OCI-LY1 (cell line): ENCODE measurements at regions not wholly inside any gene's neighbourhood (a gene's known extent, or its start where the extent isn't known, plus 50 kb on each side); places are given as distances from the start of the nearest gene placed in this dataset.

Experiments
- H2AFZ ChIP-seq: fragments of 200-600 bp; sonication (generic), shearing (Covaris generic); 2 replicates; pipeline ENCODE4 v1.6.0; 2014; ENCODE audit warnings: antibody characterized with exemption, mild to moderate bottlenecking, low read length
- H3F3A ChIP-seq: fragments of 200-600 bp; sonication (generic), shearing (Covaris generic); 2 replicates; pipeline ENCODE4 v1.6.0; 2014; ENCODE audit warnings: mild to moderate bottlenecking, antibody characterized with exemption, low read length, moderate library complexity; ENCODE audit not compliant: insufficient read depth
- H3K27ac ChIP-seq: fragments of 200-600 bp; sonication (generic); 2 replicates; pipeline ENCODE4 v1.5.1; 2014; ENCODE audit warnings: low read length, mixed run types, mild to moderate bottlenecking, low read depth; ENCODE audit not compliant: poor library complexity, severe bottlenecking
- H3K27me3 ChIP-seq: fragments of 200-600 bp; sonication (generic); 2 replicates; pipeline ENCODE4 v1.6.0; 2014; ENCODE audit warnings: antibody characterized with exemption, mild to moderate bottlenecking, low read length, moderate library complexity; ENCODE audit not compliant: insufficient read depth
- H3K36me3 ChIP-seq: fragments of 200-600 bp; sonication (generic); 2 replicates; pipeline ENCODE4 v1.6.1; 2014; ENCODE audit warnings: mild to moderate bottlenecking, antibody characterized with exemption, low read length, moderate library complexity, mixed read lengths; ENCODE audit not compliant: insufficient read depth
- H3K4me1 ChIP-seq: fragments of 200-600 bp; sonication (generic); 2 replicates; pipeline ENCODE4 v1.5.1; 2014; ENCODE audit warnings: mild to moderate bottlenecking, low read length, moderate library complexity; ENCODE audit not compliant: insufficient read depth, severe bottlenecking
- H3K4me2 ChIP-seq: fragments of 200-600 bp; sonication (generic), shearing (Covaris generic); 2 replicates; pipeline ENCODE4 v1.6.1; 2014; ENCODE audit warnings: low read length
- H3K4me3 ChIP-seq: fragments of 200-600 bp; sonication (generic); 2 replicates; pipeline ENCODE4 v1.5.1; 2014; ENCODE audit warnings: low read length, low read depth, mild to moderate bottlenecking, mixed read lengths; ENCODE audit not compliant: poor library complexity, severe bottlenecking
- H3K79me2 ChIP-seq: fragments of 200-600 bp; shearing (Covaris generic); 2 replicates; pipeline ENCODE4 v1.6.1; 2016; ENCODE audit warnings: mixed run types, low read length, mixed read lengths; ENCODE audit not compliant: insufficient read depth
- H3K9ac ChIP-seq: fragments of 200-600 bp; sonication (generic), shearing (Covaris generic); 2 replicates; pipeline ENCODE4 v1.6.1; 2014; ENCODE audit warnings: mild to moderate bottlenecking, low read length, mixed read lengths
- H3K9me2 ChIP-seq: fragments of 200-600 bp; sonication (generic), shearing (Covaris generic); 2 replicates; pipeline ENCODE4 v1.6.1; 2014; ENCODE audit warnings: low read depth, mild to moderate bottlenecking, low read length, mixed read lengths
- H3K9me3 ChIP-seq: fragments of 200-600 bp; shearing (Covaris generic); 2 replicates; pipeline ENCODE4 v1.6.1; 2014; ENCODE audit warnings: low read length, mixed read lengths
- H4K20me1 ChIP-seq: fragments of 200-600 bp; sonication (generic), shearing (Covaris generic); 2 replicates; pipeline ENCODE4 v1.6.0; 2016; ENCODE audit warnings: mild to moderate bottlenecking, low read length; ENCODE audit not compliant: insufficient read depth
- CTCF ChIP-seq: fragments of 200-600 bp; sonication (generic), shearing (Covaris generic); IDR thresholded peaks from 2 replicates; pipeline ENCODE4 v1.5.1; 2017; ENCODE audit warnings: mild to moderate bottlenecking, antibody characterized with exemption, low read length, moderate library complexity, mixed read lengths
- EZH2 ChIP-seq: fragments of 200-600 bp; sonication (generic), shearing (Covaris generic); IDR thresholded peaks from 2 replicates; pipeline ENCODE4 v1.8.0; 2017; ENCODE audit warnings: borderline replicate concordance, mixed run types, mild to moderate bottlenecking, antibody characterized with exemption, low read length, moderate library complexity, mixed read lengths

- Histone ChIP-seq H3K9ac (no peak overlapping the region), H3K9me3 (no peaks in the 10 kb centered on the region), H3K9me2 (no peaks in the 10 kb centered on the region), H3K4me1 (no peaks in the 10 kb centered on the region), H3K79me2 (no peaks in the 10 kb centered on the region), H4K20me1 (no peaks in the 10 kb centered on the region), H2AFZ (no peak overlapping the region), H3K4me2 (no peak overlapping the region), H3K36me3 (no peaks in the 10 kb centered on the region), H3K27me3 (no peaks in the 10 kb centered on the region), H3K27ac (no peak overlapping the region), H3F3A (no peaks in the 10 kb centered on the region), H3K4me3 (no peak overlapping the region)
- TF ChIP-seq EZH2 (no peak), CTCF (no peak)
These were observed 325.0 kb upstream of the HAND2 start for GRCh38 chr4:173855015-173855414.

- H4K20me1 ChIP-seq: no peaks in the 10 kb centered on the region
- H3K4me2 ChIP-seq: no peak overlapping the region
- H3K9me2 ChIP-seq: no peaks in the 10 kb centered on the region
- no peaks in the 10 kb centered on the region for H3F3A ChIP-seq
- no peak overlapping the region for H3K9ac ChIP-seq
- H2AFZ ChIP-seq: no peak overlapping the region
- H3K4me1 ChIP-seq: no peaks in the 10 kb centered on the region
- no peaks in the 10 kb centered on the region for H3K9me3 ChIP-seq
- H3K27me3 ChIP-seq: no peaks in the 10 kb centered on the region
- H3K79me2 ChIP-seq: no peaks in the 10 kb centered on the region
- H3K27ac ChIP-seq: no peak overlapping the region
- TF ChIP-seq CTCF: no peak
- TF ChIP-seq EZH2: no peak
- H3K36me3 ChIP-seq: no peaks in the 10 kb centered on the region
- no peak overlapping the region for H3K4me3 ChIP-seq
These were observed 322.7 kb upstream of the HAND2 start for GRCh38 chr4:173852775-173853174.

GRCh38 chr4:173845580-173845979 lies 315.6 kb upstream of the HAND2 start:
- no peaks in the 10 kb centered on the region for H3F3A ChIP-seq
- no peak overlapping the region for H3K27ac ChIP-seq
- no peak for TF ChIP-seq CTCF
- H3K36me3 ChIP-seq: no peaks in the 10 kb centered on the region
- no peaks in the 10 kb centered on the region for H3K9me3 ChIP-seq
- H3K79me2 ChIP-seq: no peaks in the 10 kb centered on the region
- no peak overlapping the region for H3K4me3 ChIP-seq
- no peak overlapping the region for H3K9ac ChIP-seq
- H4K20me1 ChIP-seq: no peaks in the 10 kb centered on the region
- H3K4me2 ChIP-seq: no peak overlapping the region
- H3K27me3 ChIP-seq: no peaks in the 10 kb centered on the region
- H2AFZ ChIP-seq: no peak overlapping the region
- no peaks in the 10 kb centered on the region for H3K9me2 ChIP-seq
- no peaks in the 10 kb centered on the region for H3K4me1 ChIP-seq
